NT2/D1 (cell line): ENCODE measurements at regions not wholly inside any gene's neighbourhood (a gene's known extent, or its start where the extent isn't known, plus 50 kb on each side); places are given as distances from the start of the nearest gene placed in this dataset.

ENCODE experiments used
- DNase-seq: peaks from one replicate; pipeline ENCODE4 v3.0.0-alpha.2; 2011; ENCODE audit warnings: low read depth, low spot score
- H3K27me3 ChIP-seq: 2 replicates; pipeline ENCODE4 v1.6.0; 2011; ENCODE audit warnings: mild to moderate bottlenecking; ENCODE audit not compliant: insufficient read length, insufficient read depth
- H3K36me3 ChIP-seq: 2 replicates; pipeline ENCODE4 v1.6.1; 2011; ENCODE audit warnings: mild to moderate bottlenecking, low read length, mixed read lengths; ENCODE audit not compliant: insufficient read depth, insufficient read length
- H3K4me1 ChIP-seq: 2 replicates; pipeline ENCODE4 v1.5.1; 2011; ENCODE audit not compliant: insufficient read depth, insufficient read length
- H3K4me3 ChIP-seq: 2 replicates; pipeline ENCODE4 v1.5.1; 2011; ENCODE audit warnings: low read depth; ENCODE audit not compliant: insufficient read length
- H3K9ac ChIP-seq: 2 replicates; pipeline ENCODE4 v1.6.0; 2011; ENCODE audit warnings: low read depth; ENCODE audit not compliant: insufficient read length
- H3K9me3 ChIP-seq: 2 replicates; pipeline ENCODE4 v1.5.1; 2011; ENCODE audit warnings: mild to moderate bottlenecking, low read length; ENCODE audit not compliant: insufficient read depth
- SUZ12 ChIP-seq: IDR thresholded peaks from 2 replicates; pipeline ENCODE4 v1.6.1; 2011; ENCODE audit not compliant: insufficient read length, insufficient read depth; ENCODE audit errors: extremely low read depth
- YY1 ChIP-seq: IDR thresholded peaks from 2 replicates; pipeline ENCODE4 v1.6.1; 2011; ENCODE audit not compliant: insufficient read length, insufficient read depth
- ZNF274 ChIP-seq: IDR thresholded peaks from 2 replicates; pipeline ENCODE4 v1.6.1; 2011; ENCODE audit warnings: mild to moderate bottlenecking, low read depth, low read length

DNA sequence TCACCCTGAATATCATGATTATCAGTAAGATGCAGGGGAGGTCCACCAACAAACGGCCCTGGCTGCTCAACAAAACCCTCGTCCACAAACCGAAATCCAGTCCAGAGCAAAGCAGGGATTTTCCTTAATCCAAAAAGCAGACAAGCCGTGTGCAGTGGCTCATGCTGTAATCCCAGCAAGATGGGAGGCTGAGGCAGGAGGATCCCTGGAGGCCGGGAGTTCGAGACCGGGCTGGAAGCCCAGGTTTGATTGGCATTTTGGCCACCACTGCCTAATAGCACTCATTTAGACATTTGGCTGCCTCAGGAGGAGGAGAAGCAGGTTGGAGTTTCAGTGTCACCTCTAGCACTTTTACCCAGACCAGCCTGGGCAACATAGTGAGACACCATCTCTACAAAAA, 562.0 kb upstream of the AUTS2 start:
- no peaks in the 10 kb centered on the region for H3K9me3 ChIP-seq
- no peaks in the 10 kb centered on the region for H3K36me3 ChIP-seq
- no peak overlapping the region for H3K9ac ChIP-seq
- H3K4me1 ChIP-seq, result no peaks in the 10 kb centered on the region
- TF ChIP-seq YY1 (no peak), ZNF274 (no peak), SUZ12 (no peak)
- H3K27me3 ChIP-seq, result no peaks in the 10 kb centered on the region
- no peak for DNase-seq
- H3K4me3 ChIP-seq, result no peak overlapping the region

GRCh38 chr7:69038915-69039314, 559.4 kb upstream of the AUTS2 start:
- H3K9ac ChIP-seq, result no peak overlapping the region
- DNase-seq, result no peak
- H3K4me1 ChIP-seq, result no peaks in the 10 kb centered on the region
- H3K36me3 ChIP-seq, result no peaks in the 10 kb centered on the region
- no peak overlapping the region for H3K4me3 ChIP-seq
- H3K27me3 ChIP-seq, result no peaks in the 10 kb centered on the region
- no peaks in the 10 kb centered on the region for H3K9me3 ChIP-seq
- TF ChIP-seq ZNF274 (no peak), YY1 (no peak), SUZ12 (no peak)

- TF ChIP-seq YY1 (no peak), ZNF274 (no peak), SUZ12 (no peak)
- Histone ChIP-seq H3K9me3 (peaks cover 8% of the 10 kb centered on the region), H3K4me3 (no peak overlapping the region), H3K36me3 (no peaks in the 10 kb centered on the region), H3K27me3 (no peaks in the 10 kb centered on the region), H3K9ac (no peak overlapping the region), H3K4me1 (no peaks in the 10 kb centered on the region)
- no peak for DNase-seq
Observed at GRCh38 chr7:69042138-69042537, 556.1 kb upstream of the AUTS2 start.

- H3K9me3 ChIP-seq, result peaks cover 8% of the 10 kb centered on the region
- TF ChIP-seq ZNF274 (no peak), SUZ12 (no peak), YY1 (no peak)
- no peak for DNase-seq
- no peaks in the 10 kb centered on the region for H3K4me1 ChIP-seq
- H3K36me3 ChIP-seq, result no peaks in the 10 kb centered on the region
- no peak overlapping the region for H3K9ac ChIP-seq
- H3K27me3 ChIP-seq, result no peaks in the 10 kb centered on the region
- no peak overlapping the region for H3K4me3 ChIP-seq
Observed at GRCh38 chr7:69047151-69047754, 551.0 kb upstream of the AUTS2 start.

- Histone ChIP-seq H3K36me3 (no peaks in the 10 kb centered on the region), H3K9me3 (peaks cover 4% of the 10 kb centered on the region), H3K27me3 (no peaks in the 10 kb centered on the region), H3K4me3 (no peak overlapping the region), H3K9ac (no peak overlapping the region), H3K4me1 (no peaks in the 10 kb centered on the region)
- TF ChIP-seq SUZ12 (no peak), ZNF274 (no peak), YY1 (no peak)
- DNase-seq, result no peak
Observed at GRCh38 chr7:69049326-69049725, 548.9 kb upstream of the AUTS2 start.

DNA sequence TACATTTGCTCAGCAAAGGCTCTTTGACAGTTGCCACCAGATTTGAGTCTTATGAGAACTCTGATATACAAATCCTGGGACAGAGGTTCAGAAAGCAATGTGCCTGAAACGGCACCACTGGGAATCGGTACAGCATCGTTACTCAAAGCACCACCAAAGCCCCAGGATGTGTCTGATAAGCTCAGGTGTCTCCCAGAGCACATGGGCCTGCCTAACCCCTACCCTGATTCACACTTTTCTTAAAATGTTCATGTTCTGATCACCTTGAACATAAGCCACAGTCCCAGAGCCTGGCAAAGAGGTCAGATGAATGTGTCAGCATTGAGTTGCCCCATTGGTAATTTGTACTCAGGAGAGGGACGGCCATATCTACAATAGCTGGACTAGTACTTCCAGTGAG, 545.8 kb upstream of the AUTS2 start:
- Histone ChIP-seq H3K4me1 (no peaks in the 10 kb centered on the region), H3K9me3 (0 out of 2 replicates have a peak, but pooled peaks cover 10% of the 10 kb centered on the region), H3K36me3 (no peaks in the 10 kb centered on the region), H3K27me3 (no peaks in the 10 kb centered on the region), H3K9ac (no peak overlapping the region), H3K4me3 (no peak overlapping the region)
- TF ChIP-seq SUZ12 (no peak), ZNF274 (no peak), YY1 (no peak)
- no peak for DNase-seq

DNA sequence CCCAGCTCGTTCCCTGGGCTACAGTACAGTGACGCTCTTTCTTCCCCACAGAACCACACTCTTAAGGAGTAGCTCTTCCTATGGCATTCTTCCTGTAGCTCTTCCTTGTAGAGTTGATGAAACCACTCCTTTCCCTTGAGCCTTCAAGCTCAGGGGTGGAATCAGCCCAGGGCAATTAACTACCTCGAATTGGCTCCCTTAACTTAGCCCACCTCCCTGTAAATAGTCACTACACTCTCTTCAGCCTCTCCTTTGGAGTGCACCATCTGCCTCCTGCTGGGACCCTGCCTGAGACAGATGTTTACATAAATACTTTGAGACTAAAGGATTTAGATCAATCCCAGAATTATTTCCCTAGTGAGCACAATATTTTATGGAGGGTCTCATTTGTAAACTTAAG, 537.8 kb upstream of the AUTS2 start:
- no peaks in the 10 kb centered on the region for H3K4me1 ChIP-seq
- no peak overlapping the region for H3K9ac ChIP-seq
- H3K27me3 ChIP-seq, result no peaks in the 10 kb centered on the region
- TF ChIP-seq SUZ12, result no peak
- no peak for TF ChIP-seq YY1
- TF ChIP-seq ZNF274, result no peak
- H3K9me3 ChIP-seq, result peaks cover 20% of the 10 kb centered on the region; the same call in 1 of the 2 replicates
- H3K4me3 ChIP-seq, result no peak overlapping the region
- peak; percentile 5 for DNase-seq
- no peaks in the 10 kb centered on the region for H3K36me3 ChIP-seq
